ENCODE measurements at regions not wholly inside any gene's neighbourhood (a gene's known extent, or its start where the extent isn't known, plus 50 kb on each side); places are given as distances from the start of the nearest gene placed in this dataset.

GRCh38 chr3:193962986-193963685 is 172.8 kb upstream of the HES1 start:
- TF ChIP-seq POLR2A (IDR thresholded peaks at IDR 0.05) (no peak), CTCF (IDR thresholded peaks at IDR 0.05) (no peak), POLR2AphosphoS5 (IDR thresholded peaks at IDR 0.05) (no peak)
